Right ventricle myocardium superior (tissue), 1 donor: ENCODE measurements at regions not wholly inside any gene's neighbourhood (a gene's known extent, or its start where the extent isn't known, plus 50 kb on each side); places are given as distances from the start of the nearest gene placed in this dataset.

Experiments used
- ATAC-seq: fragments of 200-7000 bp; cut with Tn5 transposase; one replicate; pipeline ENCODE4 v1.9.1; 2020; ENCODE audit warnings: mild to moderate bottlenecking; ENCODE audit not compliant: poor library complexity
- DNase-seq: peaks from one replicate; pipeline ENCODE4 v3.0.0-alpha.2; 2020
- intact Hi-C: fragments of 100-400 bp; cut with DNase I; formaldehyde crosslinking; loops from one replicate; pipeline ENCODE4 v1.11.2; 2022
- donor health status: DM: no; HTN: yes; CAD: no; lungs with severe emphysema.

GRCh38 chr13:100738176-100738855 lies 63.7 kb upstream of the TMTC4 start:
- no peak for DNase-seq
- intact Hi-C loops = no loop called here
- no peak for ATAC-seq

- intact Hi-C loops = no loop called here
- DNase-seq (no peak), ATAC-seq (no peak)
Observed at GRCh38 chr13:100735494-100735893, 60.9 kb upstream of the TMTC4 start.

GRCh38 chr13:100734194-100734720 lies 59.7 kb upstream of the TMTC4 start:
- DNase-seq = no peak
- intact Hi-C loops = no loop called here
- no peak for ATAC-seq

- ATAC-seq = no peak
- no peak for DNase-seq
- intact Hi-C loops = no loop called here
Observed at GRCh38 chr13:100733261-100733660, 58.7 kb upstream of the TMTC4 start.

GRCh38 chr13:100728201-100728600 lies 53.6 kb upstream of the TMTC4 start:
- intact Hi-C loops = no loop called here
- ATAC-seq (no peak), DNase-seq (no peak)

- no peak for DNase-seq
- ATAC-seq = no peak
- intact Hi-C loops = no loop called here
Observed at GRCh38 chr13:100725472-100725871, 50.9 kb upstream of the TMTC4 start.

GRCh38 chr13:100724568-100724967 lies 50.0 kb upstream of the TMTC4 start:
- intact Hi-C loops = no loop called here
- DNase-seq (no peak), ATAC-seq (no peak)
